Sigmoid colon (tissue), 3 donors: ENCODE measurements at regions not wholly inside any gene's neighbourhood (a gene's known extent, or its start where the extent isn't known, plus 50 kb on each side); places are given as distances from the start of the nearest gene placed in this dataset.

ENCODE experiments used
- POLR2A ChIP-seq, 2 donors: fragments of 450-650 bp; IDR thresholded peaks; one replicate each; pipeline ENCODE4 v1.6.1; 2016; ENCODE audit warnings: antibody characterized with exemption in 2 of 2, mild to moderate bottlenecking in 2 of 2, moderate library complexity in 2 of 2
- TF ChIP-seq, protein P1 (sequence below), 4 experiments: fragments of 450-650 bp in 3 of 4; fragments of 200-600 bp in 1 of 4; IDR thresholded peaks; one replicate each; pipeline ENCODE4 v1.5.1; 2016 to 2019; ENCODE audit warnings: antibody characterized with exemption in 4 of 4, mild to moderate bottlenecking in 3 of 4, moderate library complexity in 2 of 4

- TF ChIP-seq POLR2A (IDR thresholded peaks at IDR 0.05), result no peak
- TF ChIP-seq, protein P1, sequence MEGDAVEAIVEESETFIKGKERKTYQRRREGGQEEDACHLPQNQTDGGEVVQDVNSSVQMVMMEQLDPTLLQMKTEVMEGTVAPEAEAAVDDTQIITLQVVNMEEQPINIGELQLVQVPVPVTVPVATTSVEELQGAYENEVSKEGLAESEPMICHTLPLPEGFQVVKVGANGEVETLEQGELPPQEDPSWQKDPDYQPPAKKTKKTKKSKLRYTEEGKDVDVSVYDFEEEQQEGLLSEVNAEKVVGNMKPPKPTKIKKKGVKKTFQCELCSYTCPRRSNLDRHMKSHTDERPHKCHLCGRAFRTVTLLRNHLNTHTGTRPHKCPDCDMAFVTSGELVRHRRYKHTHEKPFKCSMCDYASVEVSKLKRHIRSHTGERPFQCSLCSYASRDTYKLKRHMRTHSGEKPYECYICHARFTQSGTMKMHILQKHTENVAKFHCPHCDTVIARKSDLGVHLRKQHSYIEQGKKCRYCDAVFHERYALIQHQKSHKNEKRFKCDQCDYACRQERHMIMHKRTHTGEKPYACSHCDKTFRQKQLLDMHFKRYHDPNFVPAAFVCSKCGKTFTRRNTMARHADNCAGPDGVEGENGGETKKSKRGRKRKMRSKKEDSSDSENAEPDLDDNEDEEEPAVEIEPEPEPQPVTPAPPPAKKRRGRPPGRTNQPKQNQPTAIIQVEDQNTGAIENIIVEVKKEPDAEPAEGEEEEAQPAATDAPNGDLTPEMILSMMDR (IDR thresholded peaks at IDR 0.05), result no peak
Observed at GRCh38 chr21:33980276-33980916, 64.8 kb upstream of the ATP5PO start.
